IPS-18a (cell line): ENCODE measurements at regions not wholly inside any gene's neighbourhood (a gene's known extent, or its start where the extent isn't known, plus 50 kb on each side); places are given as distances from the start of the nearest gene placed in this dataset.
"Not testable (repeated sequence)": the region's sequence is repeated elsewhere in the genome, so short reads cannot be mapped to it uniquely, and the experiment has no call there.

ENCODE experiments used
- H3K27ac ChIP-seq: one replicate; pipeline ENCODE4 v1.5.1; 2013; ENCODE audit warnings: low read length
- H3K27me3 ChIP-seq: one replicate; pipeline ENCODE4 v1.6.1; 2013; ENCODE audit warnings: mild to moderate bottlenecking, low read length; ENCODE audit not compliant: control insufficient read depth, insufficient read depth
- H3K36me3 ChIP-seq: one replicate; pipeline ENCODE4 v1.6.1; 2013; ENCODE audit warnings: low read depth, low read length; ENCODE audit not compliant: control insufficient read depth
- H3K4me1 ChIP-seq: one replicate; pipeline ENCODE4 v1.6.1; 2013; ENCODE audit warnings: low read depth, low read length; ENCODE audit not compliant: control insufficient read depth
- H3K4me3 ChIP-seq: one replicate; pipeline ENCODE4 v1.5.1; 2013; ENCODE audit warnings: low read length
- H3K9ac ChIP-seq: one replicate; pipeline ENCODE4 v1.6.1; 2013; ENCODE audit warnings: mild to moderate bottlenecking, low read length, moderate library complexity
- H3K9me3 ChIP-seq: one replicate; pipeline ENCODE4 v1.6.1; 2013; ENCODE audit warnings: low read depth, low read length; ENCODE audit not compliant: control insufficient read depth

GRCh38 chr18:35880788-35881455 lies 91.6 kb upstream of the RMP24 start:
- no peak overlapping the region for H3K27ac ChIP-seq

GRCh38 chr18:35888329-35888728 lies 84.2 kb upstream of the RMP24 start:
- H3K9ac ChIP-seq: no peak overlapping the region
- no peak overlapping the region for H3K4me3 ChIP-seq

More at GRCh38 chr18:35880788-35881455, 91.6 kb upstream of the RMP24 start:
- Histone ChIP-seq H3K9me3 (no peaks in the 10 kb centered on the region), H3K9ac (no peak overlapping the region), H3K27me3 (no peaks in the 10 kb centered on the region), H3K4me1 (peaks cover 14% of the 10 kb centered on the region), H3K4me3 (no peak overlapping the region), H3K36me3 (no peaks in the 10 kb centered on the region)

GRCh38 chr18:35889677-35890076 lies 82.8 kb upstream of the RMP24 start:
- no peaks in the 10 kb centered on the region for H3K9me3 ChIP-seq

More at GRCh38 chr18:35888329-35888728, 84.2 kb upstream of the RMP24 start:
- Histone ChIP-seq H3K36me3 (no peaks in the 10 kb centered on the region), H3K4me1 (peaks cover 18% of the 10 kb centered on the region), H3K9me3 (no peaks in the 10 kb centered on the region), H3K27ac (no peak overlapping the region), H3K27me3 (no peaks in the 10 kb centered on the region)

GRCh38 chr18:35890323-35890722 lies 82.2 kb upstream of the RMP24 start:
- no peaks in the 10 kb centered on the region for H3K27me3 ChIP-seq
- no peak overlapping the region for H3K27ac ChIP-seq
- peaks cover 10% of the 10 kb centered on the region for H3K4me1 ChIP-seq
- no peaks in the 10 kb centered on the region for H3K9me3 ChIP-seq
- no peak overlapping the region for H3K9ac ChIP-seq
- H3K4me3 ChIP-seq: no peak overlapping the region
- H3K36me3 ChIP-seq: no peaks in the 10 kb centered on the region

More at GRCh38 chr18:35889677-35890076, 82.8 kb upstream of the RMP24 start:
- Histone ChIP-seq H3K4me3 (no peak overlapping the region), H3K36me3 (no peaks in the 10 kb centered on the region), H3K9ac (no peak overlapping the region), H3K27ac (no peak overlapping the region), H3K27me3 (no peaks in the 10 kb centered on the region), H3K4me1 (peaks cover 10% of the 10 kb centered on the region)

- peaks cover 1% of the 10 kb centered on the region for H3K36me3 ChIP-seq
- H3K27ac ChIP-seq: no peak overlapping the region
- no peaks in the 10 kb centered on the region for H3K27me3 ChIP-seq
- H3K4me1 ChIP-seq: peaks cover 10% of the 10 kb centered on the region
- H3K9ac ChIP-seq: no peak overlapping the region
- H3K9me3 ChIP-seq: peaks cover 3% of the 10 kb centered on the region
- H3K4me3 ChIP-seq: no peak overlapping the region
Measured at GRCh38 chr18:35892118-35892517, 80.4 kb upstream of the RMP24 start.

GRCh38 chr18:35897481-35897880 lies 75.0 kb upstream of the RMP24 start:
- H3K9me3 ChIP-seq, H3K36me3 ChIP-seq, H3K27ac ChIP-seq, H3K4me3 ChIP-seq, H3K9ac ChIP-seq, H3K4me1 ChIP-seq, H3K27me3 ChIP-seq: not testable (repeated sequence)

GRCh38 chr18:35904389-35905037 lies 68.0 kb upstream of the RMP24 start:
- H3K4me3 ChIP-seq: no peak overlapping the region
- H3K36me3 ChIP-seq: no peaks in the 10 kb centered on the region
- H3K27ac ChIP-seq: no peak overlapping the region
- no peak overlapping the region for H3K9ac ChIP-seq
- no peaks in the 10 kb centered on the region for H3K4me1 ChIP-seq
- no peaks in the 10 kb centered on the region for H3K27me3 ChIP-seq
- H3K9me3 ChIP-seq: no peaks in the 10 kb centered on the region

- Histone ChIP-seq H3K9me3 (no peaks in the 10 kb centered on the region), H3K4me3 (no peak overlapping the region), H3K9ac (no peak overlapping the region), H3K27ac (no peak overlapping the region), H3K27me3 (no peaks in the 10 kb centered on the region), H3K36me3 (no peaks in the 10 kb centered on the region), H3K4me1 (no peaks in the 10 kb centered on the region)
Measured at GRCh38 chr18:35905436-35905835, 67.0 kb upstream of the RMP24 start.

- H3K27ac ChIP-seq, H3K9ac ChIP-seq, H3K4me3 ChIP-seq, H3K4me1 ChIP-seq, H3K9me3 ChIP-seq, H3K27me3 ChIP-seq, H3K36me3 ChIP-seq: not testable (repeated sequence)
Measured at GRCh38 chr18:35906291-35906690, 66.2 kb upstream of the RMP24 start.

GRCh38 chr18:35910327-35910726 lies 62.2 kb upstream of the RMP24 start:
- no peaks in the 10 kb centered on the region for H3K9me3 ChIP-seq
- H3K9ac ChIP-seq: no peak overlapping the region
- H3K4me3 ChIP-seq: no peak overlapping the region
- no peaks in the 10 kb centered on the region for H3K36me3 ChIP-seq
- no peaks in the 10 kb centered on the region for H3K27me3 ChIP-seq
- H3K27ac ChIP-seq: no peak overlapping the region
- peaks cover 7% of the 10 kb centered on the region for H3K4me1 ChIP-seq

GRCh38 chr18:35912332-35912731 lies 60.1 kb upstream of the RMP24 start:
- Histone ChIP-seq H3K27ac (no peak overlapping the region), H3K9me3 (no peaks in the 10 kb centered on the region), H3K4me3 (no peak overlapping the region), H3K4me1 (peaks cover 7% of the 10 kb centered on the region), H3K36me3 (no peaks in the 10 kb centered on the region), H3K9ac (no peak overlapping the region), H3K27me3 (no peaks in the 10 kb centered on the region)

GRCh38 chr18:35915056-35915455 lies 57.4 kb upstream of the RMP24 start:
- H3K27me3 ChIP-seq: no peaks in the 10 kb centered on the region
- H3K27ac ChIP-seq: no peak overlapping the region
- H3K36me3 ChIP-seq: no peaks in the 10 kb centered on the region
- H3K4me3 ChIP-seq: no peak overlapping the region
- peaks cover 7% of the 10 kb centered on the region for H3K4me1 ChIP-seq
- no peak overlapping the region for H3K9ac ChIP-seq
- H3K9me3 ChIP-seq: no peaks in the 10 kb centered on the region
